ENCODE measurements at regions not wholly inside any gene's neighbourhood (a gene's known extent, or its start where the extent isn't known, plus 50 kb on each side); places are given as distances from the start of the nearest gene placed in this dataset.

DNA sequence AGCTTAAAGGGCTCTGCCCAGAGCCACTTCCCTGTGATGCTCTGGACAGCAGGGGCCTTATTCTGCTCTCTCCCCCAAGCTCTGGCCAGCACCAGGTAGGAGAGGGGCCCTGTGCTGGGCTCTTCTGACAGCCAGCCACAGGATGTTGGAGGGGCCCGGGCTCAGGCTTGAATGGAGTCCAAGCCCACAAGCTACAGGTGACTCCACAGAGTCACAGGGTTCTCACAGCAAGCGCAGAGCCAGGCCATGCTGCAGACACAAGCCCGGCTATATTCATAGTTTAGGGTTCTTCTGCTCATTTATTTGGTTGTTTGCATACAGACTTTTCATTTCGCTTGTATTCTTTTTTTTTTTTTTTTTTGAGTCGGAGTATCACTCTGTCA is 1392.8 kb downstream of the BRD1 start:
- no peak for ATAC-seq
- intact Hi-C loops (cut with DNase I) = no loop called here
- DNase-seq (ENCODE audit: missing footprints) = no peak

DNA sequence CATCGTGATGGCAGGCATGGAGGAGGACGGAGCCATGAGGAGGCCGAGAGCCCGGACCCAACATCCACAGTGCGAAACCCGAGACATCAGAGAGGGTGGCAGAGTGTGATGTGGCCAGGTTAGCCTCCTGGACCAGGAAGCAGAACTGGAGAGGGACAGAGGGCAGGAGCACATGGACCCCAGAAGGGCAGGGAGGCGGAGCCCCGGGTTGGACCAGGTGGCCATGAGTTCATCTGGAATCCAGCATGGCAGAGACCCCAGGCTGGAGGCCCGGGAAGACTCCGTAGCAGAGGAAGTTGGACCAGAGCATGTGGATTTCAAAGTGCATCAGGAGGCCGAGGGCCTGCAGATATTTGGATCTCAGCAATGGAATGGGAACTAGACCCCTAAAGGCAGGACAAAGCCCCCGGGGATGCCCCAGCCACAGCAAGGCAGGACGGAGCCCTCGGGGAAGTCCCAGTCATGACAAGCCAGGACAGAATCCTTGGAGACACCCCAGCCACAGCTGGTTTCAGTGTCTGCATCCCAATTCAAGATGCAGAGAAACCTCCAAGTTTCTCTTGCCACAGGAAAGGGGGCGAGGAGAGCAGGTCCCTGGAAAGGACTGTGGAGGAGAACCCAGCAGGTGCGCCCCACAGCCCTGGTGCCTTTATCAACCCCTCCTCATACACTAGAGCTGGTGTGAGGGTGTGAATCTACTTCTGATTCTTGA is 1393.4 kb downstream of the BRD1 start:
- DNase-seq (ENCODE audit: missing footprints) (no peak), ATAC-seq (no peak)
- intact Hi-C loops (cut with DNase I) = no loop called here

DNA sequence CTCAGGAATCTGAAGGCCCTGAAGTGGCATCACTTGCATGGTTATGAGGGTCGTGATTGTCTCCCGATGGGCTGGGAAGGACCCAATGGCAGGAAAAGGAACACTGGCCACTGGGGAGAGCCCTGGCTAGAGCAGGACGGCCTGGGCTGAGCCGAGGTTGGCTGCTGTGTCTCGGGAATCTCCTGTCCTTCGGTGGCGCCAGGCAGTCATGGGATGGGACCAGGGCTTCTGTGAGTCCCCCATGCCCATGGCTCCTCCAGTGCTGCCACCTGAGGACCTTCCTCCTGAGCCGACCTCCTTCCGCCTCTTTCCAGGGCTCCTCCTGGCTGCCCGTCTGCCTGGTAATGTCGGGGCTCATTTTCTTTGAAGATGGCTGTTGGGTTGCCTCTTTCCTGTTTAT is 1394.0 kb downstream of the BRD1 start:
- no peak for ATAC-seq
- intact Hi-C loops (cut with DNase I) = no loop called here
- no peak for DNase-seq (ENCODE audit: missing footprints)

DNA sequence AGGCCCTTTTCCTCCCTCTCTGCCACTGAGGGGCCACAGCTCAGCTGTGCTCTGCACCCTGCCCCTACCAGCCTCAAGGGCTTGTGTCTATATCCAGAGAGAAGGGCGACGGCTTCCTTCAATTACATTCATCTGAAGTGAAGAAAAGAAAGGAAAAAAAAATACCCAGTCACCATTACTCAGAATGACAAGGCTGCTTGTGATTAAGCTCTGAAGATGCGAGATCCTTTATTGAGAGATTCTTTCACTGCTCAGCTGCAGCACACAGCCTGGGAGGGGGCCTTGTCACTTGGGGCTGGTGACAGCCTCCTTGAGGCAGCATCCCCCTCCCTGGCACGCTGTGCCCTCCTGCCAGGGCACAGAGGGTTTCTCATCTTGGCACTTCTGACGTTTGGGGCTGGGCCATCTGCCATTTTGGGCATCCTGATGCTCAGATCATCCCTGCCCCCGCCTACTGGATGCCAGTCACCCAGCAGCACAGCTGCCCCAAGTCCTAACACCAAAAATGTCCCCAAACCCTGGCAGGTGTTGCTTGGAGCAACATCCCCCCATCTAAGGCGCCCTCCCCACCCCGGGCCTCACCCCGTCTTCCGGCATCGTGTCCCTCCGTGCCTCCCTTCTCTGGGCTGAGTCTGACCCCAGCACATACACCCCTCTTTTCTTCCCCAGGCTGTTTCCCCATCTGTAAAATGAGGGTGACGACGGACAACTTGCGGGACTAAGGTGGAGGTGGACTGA is 1394.7 kb downstream of the BRD1 start:
- ATAC-seq (no peak), DNase-seq (ENCODE audit: missing footprints) (no peak)
- intact Hi-C loops (cut with DNase I) = no loop called here

DNA sequence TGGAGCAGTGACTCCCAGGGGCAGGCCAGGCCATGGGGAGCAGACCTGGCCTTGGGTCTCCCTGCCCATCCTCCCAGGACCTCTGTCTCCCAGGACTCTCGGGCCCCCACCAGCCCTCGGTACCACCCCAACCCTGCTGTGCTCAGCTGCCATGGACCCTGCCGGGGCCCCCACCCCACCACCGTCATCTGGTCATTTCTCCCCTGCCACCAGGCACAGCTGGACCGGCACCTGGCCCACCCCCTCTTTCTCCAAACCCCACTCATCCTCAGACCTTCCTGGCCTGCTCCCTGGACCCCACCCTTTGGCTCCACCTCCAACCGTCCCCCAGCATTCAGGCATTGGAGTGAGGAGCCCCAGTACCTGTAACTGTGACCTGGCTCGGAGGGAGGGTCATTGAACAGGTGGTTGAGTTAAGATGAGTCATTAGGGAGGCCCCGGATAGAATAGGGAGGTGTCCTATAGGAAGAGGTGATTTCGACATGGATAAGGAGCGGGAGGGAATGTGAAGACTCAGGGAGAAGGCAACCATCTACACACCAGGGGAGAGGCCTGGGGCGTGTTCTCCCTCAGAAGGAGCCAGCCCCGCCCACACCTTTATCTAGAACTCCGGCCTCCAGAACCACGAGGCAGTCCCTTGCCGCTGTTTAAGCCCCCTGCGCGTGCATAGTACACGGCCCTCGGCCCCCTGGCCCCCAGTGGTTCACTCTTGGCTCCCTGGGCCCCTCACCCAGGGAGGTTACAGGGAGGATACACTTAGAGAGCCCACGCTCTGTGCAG is 1395.9 kb downstream of the BRD1 start:
- DNase-seq (ENCODE audit: missing footprints) (no peak), ATAC-seq (no peak)
- intact Hi-C loops (cut with DNase I) = no loop called here

DNA sequence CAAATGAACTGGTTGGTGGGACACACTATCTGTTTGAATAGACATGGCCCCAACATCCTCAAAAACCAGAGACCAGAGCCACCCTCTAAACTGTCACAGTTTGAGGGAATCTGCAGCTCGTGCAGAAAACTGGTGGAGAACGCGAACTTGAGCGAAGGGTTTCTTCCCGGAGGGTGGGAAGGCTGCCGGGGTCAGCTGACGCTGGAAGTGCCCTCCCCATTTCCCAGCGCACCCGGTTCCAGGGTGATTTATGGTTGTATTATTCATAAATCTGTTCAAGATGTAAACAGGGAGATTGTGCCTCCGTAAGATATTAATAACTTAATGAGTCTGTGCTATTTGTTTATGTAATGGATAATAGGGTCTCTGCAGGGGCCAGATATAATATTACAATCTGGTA is 1396.7 kb downstream of the BRD1 start:
- DNase-seq (ENCODE audit: missing footprints) (no peak), ATAC-seq (no peak)
- intact Hi-C loops (cut with DNase I) = no loop called here

DNA sequence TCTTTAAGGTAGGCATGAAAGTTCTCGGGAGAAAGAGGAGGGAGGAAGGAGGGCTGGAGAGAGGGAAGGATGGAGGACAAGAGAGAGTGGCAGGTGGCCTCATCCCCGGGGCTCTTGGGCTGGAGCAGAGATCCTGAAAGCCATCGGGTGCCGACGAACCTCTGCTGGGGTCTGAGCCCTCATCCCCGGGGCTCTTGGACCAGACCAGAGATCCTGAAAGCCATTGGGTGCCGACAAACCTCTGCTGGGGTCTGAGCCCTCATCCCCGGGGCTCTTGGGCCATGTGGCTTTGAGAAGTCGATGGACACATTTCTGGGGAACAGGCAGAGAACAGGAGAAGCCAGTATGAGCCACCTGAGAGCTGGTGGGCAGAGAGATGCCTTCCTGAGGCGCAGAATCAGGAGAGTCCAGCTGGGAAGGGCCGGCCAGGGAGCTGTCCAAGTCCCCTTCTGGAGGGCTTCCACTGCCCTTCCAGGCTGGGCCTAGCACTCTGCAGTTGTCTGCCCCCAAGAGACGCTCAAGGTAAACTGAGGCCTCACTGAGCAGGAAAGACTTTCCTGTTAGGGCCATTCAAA is 1398.1 kb downstream of the BRD1 start:
- ATAC-seq = no peak
- intact Hi-C loops (cut with DNase I) = no loop called here
- DNase-seq (ENCODE audit: missing footprints) = no peak

DNA sequence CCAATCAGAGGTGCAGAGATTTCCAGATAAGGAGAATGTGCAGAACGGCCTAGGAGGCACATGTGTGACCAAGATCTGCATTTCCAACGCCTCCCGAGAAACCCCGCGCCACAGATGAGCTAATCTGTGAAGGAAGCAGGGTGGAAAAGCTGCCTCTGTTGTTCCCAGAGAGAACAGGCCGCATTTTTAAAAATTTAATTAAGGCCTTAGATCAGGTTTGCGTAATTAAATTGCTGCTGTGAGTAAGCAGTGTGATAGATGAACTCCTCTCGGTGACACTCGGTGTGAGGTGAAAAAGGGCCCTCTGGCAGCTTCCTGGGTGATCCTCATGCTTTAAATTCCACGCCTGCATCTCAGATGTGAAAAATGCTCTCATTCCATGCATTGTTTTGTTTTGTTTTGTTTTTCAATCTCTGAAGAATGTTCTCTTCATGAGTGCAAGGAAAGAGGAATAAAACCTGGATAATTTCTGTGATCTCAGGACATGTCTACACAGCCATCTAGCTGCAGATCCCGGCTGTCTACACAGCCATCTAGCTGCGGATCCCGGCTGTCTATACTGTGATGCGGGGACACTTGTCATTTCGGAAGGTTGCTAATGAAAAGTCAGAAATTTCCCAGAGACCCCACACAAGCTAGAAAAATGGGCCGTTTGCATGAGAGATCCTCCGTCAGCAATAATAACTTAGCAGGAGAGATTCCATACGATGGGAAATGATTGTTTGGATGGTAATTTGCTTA is 1398.9 kb downstream of the BRD1 start:
- ATAC-seq (no peak), DNase-seq (ENCODE audit: missing footprints) (no peak)
- intact Hi-C loops (cut with DNase I) = no loop called here

DNA sequence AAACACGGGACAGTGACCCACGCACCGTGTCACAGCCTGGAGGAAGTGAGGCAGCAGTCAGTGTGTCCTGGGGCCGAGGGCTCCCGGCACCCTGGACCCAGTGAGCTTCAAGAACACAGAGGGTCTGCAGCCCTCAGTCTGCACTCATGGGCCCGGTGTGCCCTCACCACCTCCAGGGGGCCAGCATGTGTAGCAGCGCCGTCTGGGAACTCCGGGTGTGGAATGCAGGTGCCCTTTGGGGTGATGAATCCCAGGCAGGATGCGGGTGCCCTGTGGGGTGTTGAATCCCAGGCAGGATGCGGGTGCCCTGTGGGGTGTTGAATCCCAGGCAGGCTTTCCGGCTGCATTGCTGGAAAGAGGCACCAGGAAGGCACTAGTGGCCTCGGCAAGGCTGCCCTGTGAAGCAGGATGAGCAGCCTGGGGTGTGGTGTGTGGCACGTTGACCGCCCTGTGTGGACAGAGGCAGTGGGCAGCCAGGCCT is 1399.9 kb downstream of the BRD1 start:
- no peak for DNase-seq (ENCODE audit: missing footprints)
- intact Hi-C loops (cut with DNase I) = no loop called here
- ATAC-seq = no peak

DNA sequence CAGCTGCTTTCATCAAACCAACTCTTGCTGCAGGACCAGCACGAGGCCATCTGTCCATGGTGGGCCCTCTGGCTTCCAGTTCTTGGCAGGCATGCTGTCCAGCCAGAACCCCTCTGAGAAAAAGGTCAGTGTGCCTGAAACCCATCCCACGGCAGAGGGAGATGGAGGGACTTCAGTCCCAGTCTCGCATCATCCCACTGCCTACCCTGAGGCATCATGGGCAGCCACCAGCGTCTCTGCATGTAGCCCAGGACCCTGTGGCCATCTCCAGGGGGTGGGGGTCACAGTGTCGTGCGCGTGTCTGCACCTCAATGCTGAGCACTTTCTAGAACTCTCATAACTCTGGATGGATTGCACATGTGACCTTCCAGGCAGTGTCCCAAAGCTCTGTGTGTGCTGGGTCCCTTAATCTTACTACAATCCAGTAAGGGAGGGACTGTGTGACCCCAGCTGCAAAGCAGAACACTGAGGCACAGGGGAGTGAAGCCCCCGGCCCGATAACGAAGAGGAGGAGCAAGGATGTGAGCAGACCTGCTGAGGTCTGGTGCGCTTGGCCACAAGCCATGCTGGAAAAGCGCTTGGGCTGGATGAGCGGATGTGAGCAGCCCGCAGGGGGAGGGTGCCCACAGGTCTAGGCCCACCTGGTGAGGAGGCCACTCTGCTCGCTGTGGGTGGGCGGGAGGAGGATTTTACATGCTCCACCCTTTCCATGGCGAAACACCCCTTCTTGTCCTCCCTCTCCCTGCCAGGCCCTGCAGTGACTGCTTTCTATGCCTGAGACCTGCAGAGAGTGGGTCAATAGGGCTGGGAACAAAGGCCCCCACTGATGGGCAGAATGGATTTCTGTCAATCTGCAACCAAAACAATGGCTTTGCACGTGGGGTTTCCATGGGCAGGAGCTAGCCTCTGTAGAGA is 1401.0 kb downstream of the BRD1 start:
- DNase-seq (ENCODE audit: missing footprints) = no peak
- no peak for ATAC-seq
- intact Hi-C loops (cut with DNase I) = no loop called here

DNA sequence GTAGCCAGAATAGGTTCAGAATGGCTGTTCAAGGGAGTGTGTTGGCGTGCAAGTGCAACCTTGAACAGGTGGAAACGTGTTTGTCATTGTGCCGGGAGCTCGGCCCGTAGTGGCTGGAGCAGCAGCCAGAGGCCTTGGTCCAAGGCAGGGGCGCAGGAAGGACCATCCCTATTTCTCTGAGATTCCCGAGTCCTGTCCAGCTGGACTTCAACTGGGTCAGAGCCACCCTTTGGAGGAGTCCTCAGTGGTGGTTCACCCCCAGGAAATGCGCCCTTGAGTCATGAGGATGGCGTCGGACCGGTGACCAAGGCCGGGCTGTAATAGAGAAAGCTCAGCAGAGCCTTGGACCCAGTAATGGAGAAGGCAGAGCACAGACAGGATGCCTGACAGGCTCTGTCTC is 1402.0 kb downstream of the BRD1 start:
- intact Hi-C loops (cut with DNase I) = no loop called here
- no peak for ATAC-seq
- no peak for DNase-seq (ENCODE audit: missing footprints)

DNA sequence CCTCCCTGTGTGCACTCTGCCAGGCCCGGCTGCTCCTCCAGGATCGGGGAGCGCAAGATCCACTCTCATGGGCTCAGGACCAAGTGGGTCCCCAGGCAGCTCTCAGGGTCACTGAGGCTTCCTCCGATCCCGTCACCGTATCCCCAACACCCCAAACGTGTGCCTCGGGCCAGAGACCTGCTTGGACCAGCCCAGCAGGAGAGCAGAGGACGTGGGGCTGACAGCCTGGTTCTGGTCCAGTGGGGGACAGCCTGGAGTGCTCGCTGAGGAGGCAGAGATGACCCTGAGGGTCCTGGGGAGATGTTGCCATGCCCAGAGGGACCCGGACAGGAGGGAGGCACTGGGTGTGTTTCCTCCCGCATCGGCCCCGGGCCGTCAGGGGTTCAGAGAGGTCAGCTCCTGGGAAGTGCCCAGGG is 1402.6 kb downstream of the BRD1 start:
- DNase-seq (ENCODE audit: missing footprints) (no peak), ATAC-seq (no peak)
- intact Hi-C loops (cut with DNase I) = no loop called here

DNA sequence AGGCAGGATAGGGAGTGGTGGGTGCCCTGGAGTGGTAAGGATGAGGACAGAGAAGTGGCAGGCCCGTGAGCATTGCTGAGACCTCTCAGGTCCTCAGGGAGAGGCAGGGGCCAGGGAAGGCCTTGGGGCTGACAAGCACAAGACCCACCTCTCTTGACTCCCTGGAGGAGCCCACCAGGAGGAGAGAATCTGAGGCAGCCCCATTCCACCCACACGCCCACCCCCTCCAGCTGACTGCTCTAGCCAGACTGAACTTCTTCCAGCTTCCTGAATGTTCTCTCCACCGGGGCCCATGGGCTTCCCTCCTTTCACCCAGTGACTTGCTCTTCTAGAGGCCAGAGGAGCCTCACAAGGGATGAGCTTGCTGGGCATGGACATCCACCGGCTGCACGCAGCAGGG is 1403.0 kb downstream of the BRD1 start:
- ATAC-seq = no peak
- no peak for DNase-seq (ENCODE audit: missing footprints)
- intact Hi-C loops (cut with DNase I) = no loop called here

DNA sequence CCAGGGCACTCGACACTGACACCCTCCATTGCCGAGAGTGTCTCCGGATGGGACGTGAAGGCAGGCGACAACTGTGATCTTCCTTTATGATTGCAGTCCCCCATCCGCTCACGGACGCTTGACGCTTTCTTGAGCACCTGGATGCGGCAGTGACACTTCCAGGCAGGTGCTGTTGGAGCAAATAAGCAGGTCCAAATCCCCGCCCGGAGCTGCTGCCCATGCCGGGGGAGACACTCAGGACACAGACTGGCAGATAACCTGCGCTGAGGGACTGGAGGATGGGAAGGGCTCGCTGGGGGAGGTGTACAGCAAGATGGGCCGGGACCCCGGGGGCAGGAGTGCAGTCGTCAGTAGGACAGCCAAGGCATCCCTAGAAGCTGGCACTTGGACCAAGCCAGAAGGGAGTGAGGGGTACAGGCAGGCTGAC is 1403.5 kb downstream of the BRD1 start:
- no peak for ATAC-seq
- intact Hi-C loops (cut with DNase I) = no loop called here
- DNase-seq (ENCODE audit: missing footprints) = no peak

DNA sequence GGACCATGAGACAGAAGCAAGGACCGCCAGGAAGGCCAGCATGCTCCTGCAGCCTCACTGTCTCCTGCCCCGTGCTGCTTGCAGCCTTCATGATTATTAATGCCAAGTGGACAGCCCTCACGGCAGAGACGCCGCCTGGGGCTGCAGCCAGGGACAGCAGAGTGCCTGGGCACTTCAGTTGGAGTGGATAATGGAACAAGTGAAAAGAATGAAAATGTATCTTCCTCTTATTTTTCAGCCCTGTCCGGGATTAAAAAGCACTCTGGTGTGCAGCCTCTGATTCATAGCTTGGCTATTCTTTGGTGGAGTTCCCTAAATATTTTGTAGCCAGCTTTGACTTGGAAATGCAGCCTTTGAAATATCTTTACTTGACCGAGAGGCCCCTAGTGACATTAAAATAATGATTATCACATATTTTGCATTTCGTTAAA is 1404.2 kb downstream of the BRD1 start:
- intact Hi-C loops (cut with DNase I) = no loop called here
- ATAC-seq = no peak

DNA sequence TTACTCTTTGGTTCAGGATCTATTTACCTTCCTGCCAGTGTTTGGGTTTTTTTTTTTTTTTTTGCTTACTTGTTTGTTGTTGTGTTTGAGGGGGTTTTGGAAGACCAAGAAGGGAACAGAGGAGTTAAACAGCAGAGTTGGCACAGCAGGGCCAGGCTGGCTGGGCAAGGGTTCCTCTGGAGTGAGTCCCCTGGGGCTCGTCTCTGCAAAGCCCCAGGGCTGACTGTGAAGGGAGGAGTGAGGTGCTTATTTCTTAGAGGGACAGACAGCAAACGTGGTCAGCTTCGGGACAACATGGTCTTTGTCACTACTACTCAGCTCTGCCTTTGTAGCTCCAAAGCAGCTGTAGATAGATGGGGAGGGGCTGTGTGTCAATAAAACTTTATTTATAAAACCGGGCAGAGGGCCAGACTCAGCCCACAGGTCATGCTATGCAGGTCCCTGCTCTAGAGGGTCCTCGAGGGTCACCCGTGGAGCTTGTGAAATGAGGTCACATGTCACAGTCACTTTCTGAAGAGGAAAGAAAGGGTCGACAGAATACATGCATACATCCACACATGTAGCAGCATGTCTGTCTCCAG is 1404.7 kb downstream of the BRD1 start:
- DNase-seq (ENCODE audit: missing footprints) = no peak
- intact Hi-C loops (cut with DNase I) = no loop called here
- no peak for ATAC-seq

More for the DNA sequence above, 1404.2 kb downstream of the BRD1 start:
- DNase-seq (ENCODE audit: missing footprints) = no peak

DNA sequence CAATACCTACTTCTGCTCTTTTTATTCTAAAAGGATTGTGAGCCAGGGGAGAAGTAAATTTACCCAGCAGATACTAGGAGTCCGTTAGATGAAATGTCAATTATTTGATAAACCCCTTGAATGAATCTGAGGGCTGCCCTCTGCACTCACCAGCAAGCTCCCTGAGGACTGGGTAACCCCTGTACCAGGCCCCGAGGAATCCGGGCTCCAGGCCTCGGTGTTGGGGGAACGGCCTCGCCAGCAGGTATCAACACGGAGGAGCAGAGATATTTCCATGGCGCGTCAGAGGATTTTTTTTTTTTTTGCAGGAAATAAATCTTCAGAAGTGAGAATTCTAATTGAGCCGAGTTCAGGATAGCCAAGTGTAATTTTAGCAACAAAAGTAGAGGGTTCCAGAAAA is 1408.8 kb downstream of the BRD1 start:
- no peak for DNase-seq (ENCODE audit: missing footprints)
- intact Hi-C loops (cut with DNase I) = no loop called here
- no peak for ATAC-seq

All from Right ventricle myocardium inferior (tissue), 1 donor.